ENCODE measurements at regions not wholly inside any gene's neighbourhood (a gene's known extent, or its start where the extent isn't known, plus 50 kb on each side); places are given as distances from the start of the nearest gene placed in this dataset.

DNA sequence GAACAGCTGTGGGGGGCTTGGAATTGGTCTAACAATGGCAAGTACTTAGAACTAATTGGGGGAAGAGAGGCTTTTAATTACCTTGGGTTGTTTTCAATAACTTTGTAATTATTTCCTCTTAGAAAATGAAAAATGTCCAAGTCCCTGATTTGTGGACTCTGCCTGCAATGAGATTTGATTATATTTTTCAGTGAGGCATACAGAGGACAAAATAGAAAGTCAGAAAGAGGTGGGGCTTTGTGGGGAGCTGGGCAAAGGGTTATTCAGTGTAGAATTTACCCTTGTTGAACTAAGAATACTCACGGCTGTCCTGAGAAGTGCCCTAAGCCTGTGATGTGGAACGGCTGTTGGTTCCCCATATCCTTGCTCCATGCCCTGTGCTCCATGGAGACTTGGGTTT is 153.0 kb downstream of the ICE1 start:
- DNase-seq = no peak

GRCh38 chr5:5573798-5574380 is 151.4 kb downstream of the ICE1 start:
- no peak for DNase-seq

GRCh38 chr5:5572976-5573797 is 150.7 kb downstream of the ICE1 start:
- no peak for DNase-seq

- DNase-seq = no peak
Measured at GRCh38 chr5:5572010-5572865, 149.8 kb downstream of the ICE1 start.

DNA sequence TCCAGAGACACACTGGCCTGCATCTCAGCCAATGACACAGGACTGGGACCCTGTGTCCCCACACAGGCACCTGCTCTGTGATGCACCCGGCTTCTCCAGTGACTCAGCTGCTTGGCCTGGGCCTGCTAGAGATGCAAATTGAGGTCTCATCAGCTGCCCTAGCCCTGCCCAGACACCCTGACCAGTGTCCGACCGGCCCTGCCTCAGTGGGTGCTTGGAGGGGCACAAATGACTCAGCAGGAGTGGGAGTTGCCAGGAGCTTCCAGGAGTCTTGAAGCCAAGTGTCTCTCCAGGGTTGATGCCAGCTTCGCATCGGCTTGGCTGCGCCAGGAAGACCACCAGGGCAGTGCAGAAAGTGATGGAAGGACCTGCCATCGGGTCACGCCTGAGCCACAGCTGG is 148.2 kb downstream of the ICE1 start:
- no peak for DNase-seq

DNA sequence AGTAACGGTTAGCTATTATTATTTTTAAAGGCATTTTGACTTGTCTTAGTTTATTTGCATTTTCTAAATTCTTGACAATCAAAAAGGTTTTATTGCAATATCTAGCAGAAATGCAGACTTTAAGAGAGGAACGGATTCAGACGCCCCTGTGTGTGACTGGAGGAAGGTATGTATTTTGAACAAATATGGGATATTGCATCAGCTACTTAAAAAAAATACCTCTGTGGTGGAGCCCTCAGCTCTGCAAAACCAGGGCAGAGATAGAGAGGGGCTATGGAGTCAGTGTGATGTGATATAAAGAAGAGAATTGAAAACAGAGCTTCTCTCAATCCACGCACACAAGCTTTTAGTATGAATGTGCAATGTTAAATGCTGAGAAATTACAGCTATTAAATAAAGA is 142.4 kb downstream of the ICE1 start:
- DNase-seq = no peak

GRCh38 chr5:5560016-5560415 is 137.5 kb downstream of the ICE1 start:
- DNase-seq = no peak

DNA sequence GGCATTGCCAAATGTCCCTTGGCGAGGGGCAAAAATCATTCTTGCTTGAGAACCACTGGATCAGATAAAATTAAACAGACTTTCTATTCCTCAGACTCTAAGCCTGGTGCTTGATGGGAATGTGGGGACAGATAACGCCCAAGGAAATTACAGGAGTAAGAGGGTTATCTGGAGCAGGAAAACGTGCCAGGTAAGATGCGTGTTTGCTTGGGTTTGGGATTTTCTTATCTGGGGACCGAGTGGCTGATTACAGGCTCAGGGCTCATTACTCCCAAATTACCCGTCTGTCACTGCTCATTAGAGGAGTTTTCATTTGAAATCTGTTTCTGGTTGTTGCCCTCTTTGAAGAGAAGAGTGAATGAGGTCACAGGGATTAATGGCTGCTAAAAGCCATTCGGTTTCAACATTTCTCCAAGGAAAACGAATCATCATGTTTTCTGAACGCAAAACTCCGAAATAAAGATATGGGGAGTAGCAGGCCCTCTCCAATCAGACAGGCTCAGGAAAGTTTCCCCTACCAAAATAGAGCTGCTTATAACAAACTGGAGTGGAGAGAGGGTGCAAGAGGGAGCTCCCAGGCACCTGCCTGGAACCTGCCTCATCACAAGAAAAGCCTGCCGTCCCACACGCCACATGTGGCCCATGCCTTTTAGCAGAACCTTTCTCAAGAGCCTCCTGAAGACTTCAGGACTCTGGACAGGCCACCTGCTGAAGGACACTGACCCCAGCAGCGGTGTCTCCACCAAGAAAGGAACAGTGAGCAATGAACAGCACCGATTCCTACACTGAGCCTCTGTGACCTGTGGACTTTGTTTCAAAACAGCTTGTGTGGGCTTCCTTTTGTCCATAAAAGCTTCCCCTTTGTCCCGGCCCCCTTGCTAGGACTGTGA is 136.4 kb downstream of the ICE1 start:
- DNase-seq = no peak

- DNase-seq = no peak
Measured at GRCh38 chr5:5558102-5558501, 135.6 kb downstream of the ICE1 start.

DNA sequence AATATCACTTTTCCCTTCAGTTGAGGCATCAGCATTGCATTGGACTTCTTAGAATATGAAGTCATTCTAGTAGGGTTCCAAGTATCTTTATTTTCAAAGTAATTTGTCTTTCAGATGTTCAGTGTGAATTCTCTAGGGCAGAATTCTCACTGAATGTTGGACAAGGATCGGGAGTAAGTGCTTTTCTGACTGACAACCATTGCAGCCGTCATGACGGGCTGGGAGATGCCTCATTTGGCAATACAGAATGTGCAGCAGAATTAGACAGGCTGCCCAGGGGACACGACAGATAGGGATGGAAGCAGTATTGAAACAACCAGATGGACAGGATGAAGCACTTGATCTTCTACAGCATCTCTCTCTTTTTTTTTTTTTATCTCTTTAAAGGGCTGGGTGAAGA is 129.0 kb downstream of the ICE1 start:
- DNase-seq = no peak

GRCh38 chr5:5546408-5546807 is 123.9 kb downstream of the ICE1 start:
- no peak for DNase-seq

- no peak for DNase-seq
Measured at GRCh38 chr5:5544094-5544663, 121.7 kb downstream of the ICE1 start.

DNA sequence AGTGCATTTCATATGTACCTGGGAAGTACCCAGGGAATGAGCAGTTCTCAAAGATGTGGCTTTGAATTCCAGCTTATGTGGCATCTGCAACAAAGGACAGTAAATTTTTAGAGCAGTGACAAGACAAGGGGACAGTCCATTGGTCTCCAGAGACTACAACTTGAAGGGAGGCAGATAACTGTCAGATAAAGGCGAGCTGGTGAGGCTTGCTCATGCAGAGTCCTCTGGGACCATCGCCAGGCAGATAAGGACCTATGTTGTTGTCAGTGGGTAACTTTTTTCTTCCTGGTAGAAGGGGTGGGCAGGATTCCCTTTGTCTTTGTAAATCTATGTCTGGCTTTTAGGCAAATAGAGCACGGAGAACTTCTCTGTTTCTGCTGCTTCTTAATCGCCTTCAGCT is 120.2 kb downstream of the ICE1 start:
- DNase-seq = no peak

- no peak for DNase-seq
Measured at GRCh38 chr5:5540065-5540464, 117.6 kb downstream of the ICE1 start.
